OCI-LY3 (cell line): ENCODE measurements at regions not wholly inside any gene's neighbourhood (a gene's known extent, or its start where the extent isn't known, plus 50 kb on each side); places are given as distances from the start of the nearest gene placed in this dataset.
"Not testable (repeated sequence)": the region's sequence is repeated elsewhere in the genome, so short reads cannot be mapped to it uniquely, and the experiment has no call there.

ENCODE experiments used
- H2AFZ ChIP-seq: fragments of 200-600, 300-600 bp; shearing (Covaris generic); 2 replicates; pipeline ENCODE4 v1.6.0; 2014; ENCODE audit warnings: antibody characterized with exemption, low read depth, low read length
- H3K27ac ChIP-seq: fragments of 200-600, 300-600 bp; sonication (generic); 2 replicates; pipeline ENCODE4 v1.5.1; 2014; ENCODE audit warnings: mild to moderate bottlenecking, low read length, moderate library complexity, mixed read lengths
- H3K27me3 ChIP-seq: fragments of 200-600, 300-600 bp; sonication (generic); 2 replicates; pipeline ENCODE4 v1.6.1; 2014; ENCODE audit warnings: low read depth, low read length, mixed read lengths
- H3K36me3 ChIP-seq: fragments of 200-600, 300-600 bp; sonication (generic); replicated peaks from 2 replicates; pipeline ENCODE3; 2014; ENCODE audit warnings: low read depth, low read length, mixed read lengths
- H3K4me1 ChIP-seq: fragments of 300-600, 200-600 bp; sonication (generic); 2 replicates; pipeline ENCODE4 v1.6.1; 2014; ENCODE audit warnings: low read length, mixed read lengths
- H3K4me2 ChIP-seq: fragments of 200-600, 300-600 bp; sonication (generic); 2 replicates; pipeline ENCODE4 v1.6.1; 2014; ENCODE audit warnings: low read length, mixed read lengths
- H3K4me3 ChIP-seq: fragments of 300-600, 200-600 bp; sonication (generic); 2 replicates; pipeline ENCODE4 v1.5.1; 2014; ENCODE audit warnings: antibody characterized with exemption, mild to moderate bottlenecking, low read length, moderate library complexity
- H3K79me2 ChIP-seq: fragments of 300-600, 200-600 bp; shearing (Covaris generic); 2 replicates; pipeline ENCODE4 v1.6.1; 2014; ENCODE audit warnings: mild to moderate bottlenecking, low read length, mixed read lengths
- H3K9ac ChIP-seq: fragments of 300-600, 200-600 bp; shearing (Covaris generic); 2 replicates; pipeline ENCODE4 v1.6.0; 2014; ENCODE audit warnings: mild to moderate bottlenecking, low read length, moderate library complexity
- H3K9me3 ChIP-seq: fragments of 200-600, 300-600 bp; shearing (Covaris generic); 2 replicates; pipeline ENCODE4 v1.6.1; 2014; ENCODE audit warnings: low read length, mixed read lengths; ENCODE audit not compliant: insufficient read depth
- H4K20me1 ChIP-seq: fragments of 200-600, 300-600 bp; sonication (generic); 2 replicates; pipeline ENCODE4 v1.6.1; 2016; ENCODE audit warnings: low read length, mixed read lengths; ENCODE audit not compliant: insufficient read depth
- CTCF ChIP-seq: fragments of 200-600, 300-600 bp; sonication (generic); IDR thresholded peaks from 2 replicates; pipeline ENCODE4 v1.5.1; 2014; ENCODE audit warnings: antibody characterized with exemption, low read length, low read depth
- EZH2phosphoT487 ChIP-seq: fragments of 200-600 bp; shearing (Covaris generic); IDR thresholded peaks from 2 replicates; pipeline ENCODE4 v1.6.1; 2018; ENCODE audit warnings: antibody characterized with exemption, mixed run types, low read depth

DNA sequence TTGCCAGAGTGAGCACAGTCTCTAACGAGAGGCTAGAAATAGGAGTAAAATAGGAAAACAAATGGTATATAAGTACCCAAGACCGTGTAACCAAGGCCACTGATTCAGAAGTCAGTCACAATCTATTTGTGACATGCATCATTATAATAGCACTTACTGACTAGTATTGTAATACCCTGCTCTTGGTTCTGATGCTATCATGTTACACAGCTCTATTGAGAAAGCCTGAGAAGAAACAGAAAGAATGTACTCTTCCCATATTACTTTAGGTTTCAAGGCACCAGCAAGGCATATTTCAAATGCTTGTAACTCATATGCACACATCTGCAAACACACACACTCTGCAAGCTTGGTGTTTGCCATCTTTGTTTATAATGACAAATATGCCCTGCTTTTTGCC lies 746.4 kb downstream of the SLC4A3 start:
- H3K9me3 ChIP-seq = no peaks in the 10 kb centered on the region
- H4K20me1 ChIP-seq = no peaks in the 10 kb centered on the region
- H3K4me3 ChIP-seq = no peak overlapping the region
- H3K79me2 ChIP-seq = no peaks in the 10 kb centered on the region
- no peak overlapping the region for H3K4me2 ChIP-seq
- H3K36me3 ChIP-seq = no peaks in the 10 kb centered on the region
- H3K27me3 ChIP-seq = no peaks in the 10 kb centered on the region
- no peak for TF ChIP-seq CTCF
- TF ChIP-seq EZH2phosphoT487 = no peak
- no peak overlapping the region for H3K9ac ChIP-seq
- no peak overlapping the region for H2AFZ ChIP-seq
- no peak overlapping the region for H3K27ac ChIP-seq
- no peaks in the 10 kb centered on the region for H3K4me1 ChIP-seq

- Histone ChIP-seq H3K9ac (no peak overlapping the region), H3K4me3 (no peak overlapping the region), H3K36me3 (no peaks in the 10 kb centered on the region), H4K20me1 (no peaks in the 10 kb centered on the region), H3K27me3 (no peaks in the 10 kb centered on the region), H2AFZ (no peak overlapping the region), H3K79me2 (no peaks in the 10 kb centered on the region), H3K9me3 (no peaks in the 10 kb centered on the region), H3K4me2 (no peak overlapping the region), H3K27ac (no peak overlapping the region), H3K4me1 (no peaks in the 10 kb centered on the region)
- TF ChIP-seq EZH2phosphoT487 = no peak
- no peak for TF ChIP-seq CTCF
These were observed 746.9 kb downstream of the SLC4A3 start for GRCh38 chr2:220374282-220374681.

DNA sequence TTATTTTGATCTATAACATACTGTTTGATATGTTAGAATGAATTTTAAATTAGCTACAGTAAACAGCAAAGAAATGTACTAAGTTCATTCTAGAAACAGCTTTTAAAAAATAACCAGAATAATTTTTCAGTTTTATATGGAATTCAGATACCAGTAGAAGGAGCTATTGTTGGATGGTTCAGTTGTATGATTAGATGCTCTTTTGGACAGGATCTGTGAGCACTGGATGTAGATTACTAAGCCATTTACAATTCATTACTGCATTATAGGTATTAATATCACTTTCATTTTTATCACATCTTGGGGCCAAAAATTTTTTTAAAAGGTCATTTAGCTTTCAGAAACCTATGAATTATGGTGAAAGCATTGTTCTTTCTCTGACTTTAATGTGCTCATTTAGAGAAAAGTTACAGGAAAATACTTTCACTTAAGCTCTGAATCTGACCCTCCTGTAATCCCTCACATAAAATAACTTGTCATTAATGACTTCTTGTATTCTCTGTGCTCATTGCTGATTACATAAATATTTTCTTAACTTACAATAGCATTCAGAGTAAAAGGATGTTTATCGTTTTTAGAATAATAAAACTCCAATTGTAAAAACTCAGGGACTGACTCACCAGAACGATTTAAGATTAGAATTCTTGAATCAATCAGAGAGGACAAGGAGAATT lies 750.2 kb downstream of the SLC4A3 start:
- Histone ChIP-seq H3K9ac (no peak overlapping the region), H3K27me3 (no peaks in the 10 kb centered on the region), H3K36me3 (no peaks in the 10 kb centered on the region), H3K27ac (no peak overlapping the region), H4K20me1 (no peaks in the 10 kb centered on the region), H3K9me3 (no peaks in the 10 kb centered on the region), H3K4me1 (no peaks in the 10 kb centered on the region), H3K79me2 (no peaks in the 10 kb centered on the region), H2AFZ (no peak overlapping the region), H3K4me3 (no peak overlapping the region), H3K4me2 (no peak overlapping the region)
- no peak for TF ChIP-seq EZH2phosphoT487
- TF ChIP-seq CTCF = no peak

DNA sequence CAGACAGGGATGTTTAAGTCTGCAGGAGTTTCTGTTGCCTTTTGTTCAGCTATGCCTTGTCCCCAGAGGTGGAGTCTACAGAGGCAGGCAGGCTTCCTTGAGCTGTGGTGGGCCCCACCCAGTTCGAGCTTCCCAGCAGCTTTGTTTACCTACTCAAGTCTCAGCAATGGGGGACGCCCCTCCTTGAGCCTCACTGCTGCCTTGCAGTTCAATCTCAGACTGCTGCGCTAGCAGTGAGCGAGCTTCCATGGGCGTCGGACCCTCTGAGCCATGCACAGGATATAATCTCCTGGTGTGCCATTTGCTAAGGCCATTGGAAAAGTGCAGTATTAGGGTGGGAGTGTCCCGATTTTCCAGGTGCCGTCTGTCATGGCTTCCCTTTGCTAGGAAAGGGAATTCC lies 760.3 kb downstream of the SLC4A3 start:
- H3K9me3 ChIP-seq, H3K4me2 ChIP-seq, H3K27ac ChIP-seq, H2AFZ ChIP-seq, H3K79me2 ChIP-seq, H3K4me1 ChIP-seq, H3K36me3 ChIP-seq, H3K9ac ChIP-seq, H4K20me1 ChIP-seq, H3K4me3 ChIP-seq, H3K27me3 ChIP-seq: not testable (repeated sequence)

DNA sequence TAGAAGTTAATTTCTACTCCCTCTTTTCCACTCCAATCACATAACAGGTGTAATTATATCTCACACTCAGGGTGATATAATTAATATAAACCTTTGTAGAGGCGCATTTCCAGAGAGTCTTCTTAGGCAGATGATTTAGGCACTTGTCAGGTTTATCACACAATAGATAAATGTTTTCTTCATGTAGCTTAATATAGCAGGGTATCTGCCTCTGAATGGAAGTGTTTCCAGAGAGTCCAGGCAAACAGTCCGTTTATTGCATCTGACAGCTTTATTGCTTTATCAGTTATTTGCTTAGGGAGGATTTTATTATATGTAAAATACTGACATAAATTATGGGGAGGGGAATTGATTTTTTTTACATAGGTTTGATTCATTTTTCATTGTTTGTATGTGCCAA lies 766.3 kb downstream of the SLC4A3 start:
- Histone ChIP-seq H3K36me3 (no peaks in the 10 kb centered on the region), H3K4me1 (0 out of 2 replicates have a peak, but pooled peaks cover 2% of the 10 kb centered on the region), H3K79me2 (no peaks in the 10 kb centered on the region), H3K9me3 (no peaks in the 10 kb centered on the region), H3K27ac (no peak overlapping the region), H3K9ac (no peak overlapping the region), H3K27me3 (no peaks in the 10 kb centered on the region), H3K4me3 (no peak overlapping the region), H2AFZ (no peak overlapping the region), H3K4me2 (no peak overlapping the region), H4K20me1 (no peaks in the 10 kb centered on the region)
- TF ChIP-seq EZH2phosphoT487 (no peak), CTCF (no peak)
